ENCODE measurements at regions not wholly inside any gene's neighbourhood (a gene's known extent, or its start where the extent isn't known, plus 50 kb on each side); places are given as distances from the start of the nearest gene placed in this dataset.

DNA sequence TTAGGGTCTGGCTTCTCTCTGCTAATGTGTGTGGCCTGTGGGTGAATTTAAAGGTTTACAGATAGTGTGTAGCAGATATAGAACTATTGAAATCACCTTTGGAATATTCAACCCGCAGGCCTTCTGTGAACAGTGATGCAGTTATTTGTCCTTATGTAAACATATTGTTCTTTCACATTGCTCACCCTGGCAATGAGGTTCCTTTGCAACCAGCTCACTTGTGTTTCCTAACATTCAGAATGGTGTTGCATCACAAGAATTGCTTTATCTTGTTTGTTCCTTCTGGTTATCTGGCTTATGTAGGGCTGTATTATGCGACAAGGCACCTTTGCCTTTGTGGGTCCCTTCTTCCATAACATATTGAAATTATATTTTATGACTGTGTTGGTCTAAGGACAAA lies 370.3 kb downstream of the NNT start:
- TF ChIP-seq, protein P1, sequence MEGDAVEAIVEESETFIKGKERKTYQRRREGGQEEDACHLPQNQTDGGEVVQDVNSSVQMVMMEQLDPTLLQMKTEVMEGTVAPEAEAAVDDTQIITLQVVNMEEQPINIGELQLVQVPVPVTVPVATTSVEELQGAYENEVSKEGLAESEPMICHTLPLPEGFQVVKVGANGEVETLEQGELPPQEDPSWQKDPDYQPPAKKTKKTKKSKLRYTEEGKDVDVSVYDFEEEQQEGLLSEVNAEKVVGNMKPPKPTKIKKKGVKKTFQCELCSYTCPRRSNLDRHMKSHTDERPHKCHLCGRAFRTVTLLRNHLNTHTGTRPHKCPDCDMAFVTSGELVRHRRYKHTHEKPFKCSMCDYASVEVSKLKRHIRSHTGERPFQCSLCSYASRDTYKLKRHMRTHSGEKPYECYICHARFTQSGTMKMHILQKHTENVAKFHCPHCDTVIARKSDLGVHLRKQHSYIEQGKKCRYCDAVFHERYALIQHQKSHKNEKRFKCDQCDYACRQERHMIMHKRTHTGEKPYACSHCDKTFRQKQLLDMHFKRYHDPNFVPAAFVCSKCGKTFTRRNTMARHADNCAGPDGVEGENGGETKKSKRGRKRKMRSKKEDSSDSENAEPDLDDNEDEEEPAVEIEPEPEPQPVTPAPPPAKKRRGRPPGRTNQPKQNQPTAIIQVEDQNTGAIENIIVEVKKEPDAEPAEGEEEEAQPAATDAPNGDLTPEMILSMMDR (IDR thresholded peaks at IDR 0.05) = no peak
- no peak for TF ChIP-seq POLR2A (IDR thresholded peaks at IDR 0.05)

Measured in Peyer's patch (tissue), 4 donors.